GM12874 (cell line): ENCODE measurements at regions not wholly inside any gene's neighbourhood (a gene's known extent, or its start where the extent isn't known, plus 50 kb on each side); places are given as distances from the start of the nearest gene placed in this dataset.

Experiments used
- CTCF ChIP-seq: IDR thresholded peaks from 2 replicates; pipeline ENCODE4 v1.5.1; 2011; ENCODE audit warnings: low read depth, mild to moderate bottlenecking, control low read depth, low read length, moderate library complexity; ENCODE audit not compliant: insufficient read depth

- no peak for TF ChIP-seq CTCF
Measured at GRCh38 chr13:105573136-105573535, 962.3 kb downstream of the EFNB2 start.

- TF ChIP-seq CTCF, result no peak
Measured at GRCh38 chr13:105572401-105572800, 963.1 kb downstream of the EFNB2 start.

- TF ChIP-seq CTCF, result no peak
Measured at GRCh38 chr13:105569816-105570215, 965.6 kb downstream of the EFNB2 start.

- TF ChIP-seq CTCF, result no peak
Measured at GRCh38 chr13:105567951-105568525, 967.4 kb downstream of the EFNB2 start.

- TF ChIP-seq CTCF, result no peak
Measured at GRCh38 chr13:105565136-105565727, 970.2 kb downstream of the EFNB2 start.

- TF ChIP-seq CTCF, result no peak
Measured at GRCh38 chr13:105552078-105552477, 983.4 kb downstream of the EFNB2 start.

- no peak for TF ChIP-seq CTCF
Measured at GRCh38 chr13:105547851-105548250, 987.6 kb downstream of the EFNB2 start.
